NCI-H1694 (cell line): ENCODE measurements at regions not wholly inside any gene's neighbourhood (a gene's known extent, or its start where the extent isn't known, plus 50 kb on each side); places are given as distances from the start of the nearest gene placed in this dataset.

Experiments
- DNase-seq: peaks from one replicate; lab custom pipeline; 2025; lab: John Stamatoyannopoulos, UW

DNA sequence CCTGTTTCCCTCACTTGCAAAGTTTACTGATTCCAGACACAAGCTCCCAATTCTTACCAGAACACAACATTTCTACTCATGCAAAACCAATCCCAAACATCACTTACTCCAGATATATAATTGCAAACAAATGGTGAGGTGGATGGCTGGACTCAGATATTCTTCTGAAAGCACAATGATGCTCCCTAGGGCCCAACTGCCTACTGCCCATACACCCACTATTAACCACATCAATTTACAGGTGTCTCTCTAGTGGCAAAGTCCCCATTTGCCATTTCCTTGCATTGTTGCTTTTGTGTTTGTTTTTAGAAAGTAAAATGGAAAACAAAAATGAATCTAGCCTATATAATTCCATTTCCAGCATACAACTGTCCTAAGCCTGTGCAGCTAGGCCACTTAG, 320.9 kb upstream of the PRDM1 start:
- DNase-seq: no peak

DNA sequence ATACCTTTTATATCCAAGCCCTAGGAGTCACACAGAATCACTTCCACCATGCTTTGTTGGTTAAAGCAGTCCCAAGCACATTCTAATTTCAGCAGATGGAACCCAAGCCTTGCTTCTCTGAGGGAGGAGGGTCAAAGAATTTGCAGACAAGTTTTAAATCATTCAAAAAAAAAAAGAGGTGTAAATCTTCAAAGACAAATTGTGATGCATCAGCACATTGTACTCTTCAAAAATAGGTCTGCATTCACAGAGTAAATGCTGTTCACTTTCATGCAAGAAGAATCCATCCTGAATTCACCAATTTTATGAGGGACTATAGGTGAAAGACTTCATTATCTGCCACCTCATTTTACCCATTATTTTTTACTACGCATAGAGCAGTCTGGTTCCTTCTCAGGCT, 321.8 kb upstream of the PRDM1 start:
- DNase-seq: no peak

GRCh38 chr6:105763866-105764265, 322.3 kb upstream of the PRDM1 start:
- no peak for DNase-seq

- no peak for DNase-seq
Observed at GRCh38 chr6:105760746-105761145, 325.4 kb upstream of the PRDM1 start.

DNA sequence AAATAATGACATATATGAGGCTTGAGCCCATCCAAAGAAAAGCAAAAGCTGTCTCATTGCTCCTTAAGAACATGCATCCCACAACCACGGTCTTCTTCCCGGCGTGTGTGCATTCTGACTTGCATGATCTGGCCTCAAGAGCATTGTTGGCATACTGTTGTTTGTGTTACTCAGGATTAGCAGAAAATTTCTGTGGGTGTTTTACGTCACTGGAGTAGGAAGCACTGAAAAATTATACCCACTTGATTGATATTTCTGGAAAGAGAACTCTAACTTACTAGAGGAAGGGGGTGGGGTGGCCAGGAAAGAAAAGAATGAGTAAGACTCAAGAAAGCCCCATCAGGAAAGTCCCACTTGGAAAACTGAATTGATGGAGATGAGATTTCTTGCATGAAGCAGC, 326.2 kb upstream of the PRDM1 start:
- DNase-seq: no peak

GRCh38 chr6:105759015-105759414, 327.1 kb upstream of the PRDM1 start:
- DNase-seq: no peak

GRCh38 chr6:105757512-105758200, 328.5 kb upstream of the PRDM1 start:
- DNase-seq: no peak

DNA sequence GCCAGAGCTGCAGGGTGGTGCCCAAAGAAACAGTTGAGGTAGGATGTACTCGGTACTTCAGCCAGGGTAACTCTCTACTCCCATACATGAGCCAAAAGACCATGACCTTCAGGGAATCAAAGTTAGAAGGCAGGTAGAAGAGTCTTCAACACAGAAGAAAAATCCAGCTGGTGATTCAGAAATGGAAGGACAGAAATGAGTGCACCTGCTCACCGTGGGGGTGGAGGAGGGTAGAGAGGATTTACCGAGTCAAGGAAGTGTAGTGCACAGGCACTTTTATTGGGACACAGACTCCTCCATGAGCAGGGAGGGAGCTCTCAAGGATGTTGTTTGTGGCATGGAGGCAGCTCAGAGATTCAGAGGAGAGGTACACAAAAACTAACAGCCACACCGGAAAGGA, 330.3 kb upstream of the PRDM1 start:
- no peak for DNase-seq

DNA sequence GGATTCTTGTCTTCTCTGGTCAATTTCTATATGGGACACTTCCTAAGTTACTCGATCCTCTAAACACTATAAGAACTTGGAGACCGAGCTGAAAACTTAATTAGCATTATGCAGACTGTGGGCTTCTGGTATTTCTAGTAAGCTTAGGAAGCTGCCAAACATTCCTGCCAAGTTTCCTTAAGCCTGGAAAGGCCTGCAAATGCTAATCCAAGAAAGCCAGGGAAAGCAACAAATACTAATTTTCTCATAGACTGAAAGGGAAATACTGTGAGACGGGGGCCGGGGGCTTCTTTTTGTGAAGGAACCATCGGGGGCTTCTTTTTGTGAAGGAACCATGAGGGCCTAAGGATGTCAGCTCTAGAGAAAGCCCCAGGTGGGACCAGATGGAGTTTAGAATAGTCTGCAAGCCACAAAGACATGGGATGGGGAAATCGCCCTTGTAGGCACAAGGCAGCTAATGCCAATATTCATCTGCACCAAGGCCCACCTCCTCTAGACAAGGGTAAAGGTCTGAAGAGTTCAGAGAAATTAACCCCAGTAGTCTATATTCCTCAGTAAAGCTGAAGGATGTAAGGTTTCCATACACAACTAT, 332.4 kb upstream of the PRDM1 start:
- no peak for DNase-seq

DNA sequence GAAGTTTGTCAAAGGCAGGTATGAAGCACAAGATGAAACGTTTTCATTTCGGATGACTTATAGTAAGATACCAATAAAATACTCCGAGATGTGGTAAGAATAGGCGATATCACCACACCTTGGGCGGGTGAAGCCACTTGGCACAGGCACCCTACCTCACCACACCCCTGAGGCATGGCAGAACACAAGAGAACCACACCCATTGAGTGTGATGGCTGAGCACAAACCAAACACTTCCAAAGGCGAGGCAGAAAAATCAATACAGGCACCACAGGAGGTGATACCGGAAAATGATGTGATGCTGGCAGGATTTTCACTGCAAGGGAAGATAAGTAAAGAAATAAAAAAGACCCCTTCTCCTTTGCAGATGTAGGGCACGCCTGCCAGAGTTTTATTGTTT, 332.9 kb upstream of the PRDM1 start:
- no peak for DNase-seq

GRCh38 chr6:105750089-105750488, 336.0 kb upstream of the PRDM1 start:
- no peak for DNase-seq

DNA sequence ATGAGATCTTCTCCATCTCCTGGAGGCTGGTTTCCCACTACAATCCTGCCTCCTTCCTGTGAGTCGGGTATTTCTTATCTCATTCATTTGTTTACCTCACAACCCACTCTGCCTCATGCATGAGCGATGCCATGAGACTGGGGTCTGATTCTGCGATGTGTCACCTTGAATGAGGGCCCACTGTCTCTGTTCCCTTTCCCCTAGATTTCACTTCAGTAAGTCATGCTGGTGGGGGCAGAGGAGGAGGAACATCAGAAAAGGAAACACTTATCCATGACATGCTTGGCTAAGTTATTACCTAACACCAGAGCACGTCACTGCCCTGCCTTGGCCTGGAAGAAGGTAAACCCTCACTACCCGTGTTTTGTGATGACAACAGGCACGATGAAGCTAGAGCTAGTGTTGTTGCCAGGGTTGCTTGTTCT, 337.4 kb upstream of the PRDM1 start:
- DNase-seq: no peak

DNA sequence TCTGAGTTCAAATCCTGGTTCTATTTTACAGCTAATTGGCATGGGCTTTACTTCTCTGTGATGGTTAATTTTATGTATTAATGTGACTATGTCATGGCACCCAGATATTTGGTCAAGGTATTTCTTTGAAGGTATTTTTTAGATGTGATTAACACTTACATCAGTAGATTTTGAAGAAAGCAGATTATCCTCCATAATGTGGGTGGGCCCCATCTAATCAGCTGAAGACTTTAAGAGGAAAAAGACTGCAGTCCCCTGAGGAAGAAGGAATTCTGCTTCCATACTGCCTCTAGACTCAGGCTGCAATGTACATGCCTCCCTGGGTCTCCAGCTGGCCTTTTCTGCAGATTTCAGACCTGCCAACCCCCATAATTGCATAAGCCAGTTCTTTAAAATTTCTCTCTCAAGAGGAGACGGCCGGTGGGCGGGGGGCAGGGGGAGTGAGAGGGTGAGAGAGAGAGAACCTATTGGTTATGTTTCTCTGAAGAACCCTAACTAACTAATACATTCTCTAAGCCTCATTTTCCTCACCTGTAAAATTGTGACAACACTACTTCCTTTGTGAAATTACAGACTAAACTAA, 338.2 kb upstream of the PRDM1 start:
- no peak for DNase-seq

DNA sequence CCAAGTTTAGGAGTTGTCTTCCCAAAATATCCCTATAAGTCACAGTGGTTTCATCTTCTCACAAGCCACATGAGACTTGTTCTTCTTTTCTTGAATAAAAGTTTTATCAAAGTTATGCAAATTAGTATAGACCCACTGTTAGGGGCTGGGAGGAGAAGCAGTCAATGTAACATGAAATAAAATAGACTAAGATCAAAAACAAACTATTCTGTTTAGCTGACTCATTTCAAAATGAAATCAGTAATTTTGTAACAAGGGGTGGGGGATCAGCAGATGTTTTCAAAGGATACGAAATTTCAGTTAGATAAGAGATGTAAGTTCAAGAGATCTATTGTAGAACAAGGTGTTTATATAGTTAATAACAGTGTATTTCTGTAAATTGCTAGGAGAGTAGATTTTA, 339.6 kb upstream of the PRDM1 start:
- DNase-seq: no peak

DNA sequence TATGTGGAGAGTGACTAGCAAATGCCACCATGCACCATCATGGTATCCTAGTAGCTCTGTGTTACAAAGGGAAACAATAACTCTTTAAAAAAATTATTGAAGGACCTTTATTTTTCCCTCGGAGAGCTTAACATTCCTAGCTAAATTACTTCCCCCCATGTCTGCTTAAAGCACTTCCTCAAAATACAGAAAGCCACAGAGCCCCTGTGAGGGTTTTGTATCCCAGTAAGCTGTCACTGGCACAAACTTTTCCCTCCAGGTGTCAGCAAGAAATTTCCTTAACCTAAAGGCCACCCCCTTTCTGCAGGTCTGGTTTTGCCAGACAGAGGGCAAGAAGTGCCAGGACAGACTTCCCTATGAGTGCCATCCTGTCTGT, 340.0 kb upstream of the PRDM1 start:
- DNase-seq: no peak

- no peak for DNase-seq
Observed at GRCh38 chr6:105745464-105746129, 340.5 kb upstream of the PRDM1 start.

DNA sequence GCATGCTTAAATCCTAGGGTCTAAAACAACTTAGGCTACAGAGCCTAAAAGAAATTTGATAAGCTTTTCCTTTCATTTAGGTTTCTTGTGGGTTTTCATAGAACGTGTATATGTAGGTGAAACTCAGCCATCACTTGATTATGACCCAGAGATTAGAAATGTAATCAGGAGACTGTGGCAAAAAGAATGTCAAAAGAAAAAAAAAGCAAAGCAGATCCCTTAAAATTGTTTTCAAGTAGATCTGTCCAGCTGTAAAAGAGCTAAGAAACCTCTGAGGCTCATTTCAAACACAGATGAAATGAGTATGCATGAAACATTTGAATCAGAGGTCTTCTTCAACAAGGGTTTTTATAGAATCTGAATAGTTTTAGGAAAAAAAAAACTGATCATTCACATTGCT, 341.3 kb upstream of the PRDM1 start:
- no peak for DNase-seq

DNA sequence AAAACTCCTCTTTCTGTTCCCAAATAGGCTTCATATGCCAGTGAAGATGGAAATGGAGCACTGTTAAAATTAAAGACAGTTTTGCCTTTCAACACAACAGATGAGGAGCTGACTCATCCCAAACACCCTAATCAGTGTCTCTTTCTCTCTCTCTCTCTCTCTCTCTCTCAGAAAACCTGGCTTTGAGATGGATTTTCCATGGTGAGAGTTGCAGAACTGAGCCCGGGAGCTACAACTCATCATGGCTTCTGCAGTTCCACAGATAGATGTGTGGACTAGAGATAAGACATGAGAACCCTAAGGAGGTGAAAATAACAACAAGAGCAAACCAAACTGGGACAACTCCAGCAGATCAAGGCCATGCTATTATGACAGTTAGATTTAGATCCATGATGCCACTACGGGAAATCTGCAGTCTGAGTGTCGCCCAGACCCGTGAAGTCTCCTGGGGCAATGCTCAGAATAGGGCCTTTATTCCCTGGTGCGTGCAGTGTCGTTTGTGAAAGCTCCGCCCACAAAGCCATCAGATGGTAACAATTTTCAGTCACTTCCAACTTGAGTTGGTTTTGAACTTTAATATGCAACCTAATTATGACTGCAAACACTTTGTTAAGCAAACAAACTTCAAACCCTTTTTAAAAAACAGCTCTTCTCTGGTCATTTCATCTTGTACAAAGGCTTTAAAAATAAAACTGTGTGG, 338.2 kb upstream of the PREP start:
- no peak for DNase-seq

- DNase-seq: no peak
Observed at GRCh38 chr6:105739764-105740163, 336.9 kb upstream of the PREP start.

DNA sequence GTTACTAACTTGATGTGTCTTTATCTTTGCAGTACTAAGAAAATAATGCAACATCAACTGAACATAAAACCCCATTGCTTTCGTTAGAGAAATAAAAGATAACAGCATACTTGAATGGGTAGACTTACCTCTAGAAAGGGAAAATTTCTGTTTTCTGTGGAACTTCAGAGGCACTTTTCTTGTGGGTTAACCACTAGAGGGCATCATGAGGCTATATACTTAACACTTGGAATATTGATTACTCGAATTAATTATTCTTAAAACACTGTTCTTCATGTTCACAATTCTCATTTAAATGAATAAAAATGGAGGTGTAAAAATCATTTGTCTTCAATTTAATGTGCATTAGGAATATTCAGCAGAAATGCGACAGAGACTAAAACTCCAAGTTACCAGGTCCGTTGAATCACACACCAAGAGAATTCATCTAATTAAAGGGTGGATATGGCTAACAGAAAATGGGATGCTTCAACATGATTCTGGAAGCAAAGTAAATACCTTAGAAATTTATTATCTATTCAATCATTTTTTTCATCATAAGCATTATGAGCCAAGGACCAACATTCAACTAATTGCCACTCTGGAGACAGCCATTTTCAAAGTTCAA, 330.8 kb upstream of the PREP start:
- no peak for DNase-seq

- DNase-seq: no peak
Observed at GRCh38 chr6:105728995-105729394, 326.1 kb upstream of the PREP start.
